Right lobe of liver (tissue), 4 donors: ENCODE measurements at regions not wholly inside any gene's neighbourhood (a gene's known extent, or its start where the extent isn't known, plus 50 kb on each side); places are given as distances from the start of the nearest gene placed in this dataset.

Source experiments
- POLR2A ChIP-seq: fragments of 450-650 bp; IDR thresholded peaks from one replicate; pipeline ENCODE4 v1.6.1; 2017; ENCODE audit warnings: antibody characterized with exemption, mild to moderate bottlenecking
- TF ChIP-seq, protein P1 (sequence below), 4 donors: fragments of 200-600 bp in 3 of 4; fragments of 450-650 bp in 1 of 4; IDR thresholded peaks; one replicate each; pipeline versions ENCODE4 v1.5.1 to v1.8.0; 2016 to 2022; ENCODE audit warnings: antibody characterized with exemption in 4 of 4, mild to moderate bottlenecking in 2 of 4
- donor health status: DM: no; HTN: no; CAD: no.
- donor health status: DM: no; HTN: no; CAD: no.
- donor health status: DM: no; HTN: yes; CAD: no.

DNA sequence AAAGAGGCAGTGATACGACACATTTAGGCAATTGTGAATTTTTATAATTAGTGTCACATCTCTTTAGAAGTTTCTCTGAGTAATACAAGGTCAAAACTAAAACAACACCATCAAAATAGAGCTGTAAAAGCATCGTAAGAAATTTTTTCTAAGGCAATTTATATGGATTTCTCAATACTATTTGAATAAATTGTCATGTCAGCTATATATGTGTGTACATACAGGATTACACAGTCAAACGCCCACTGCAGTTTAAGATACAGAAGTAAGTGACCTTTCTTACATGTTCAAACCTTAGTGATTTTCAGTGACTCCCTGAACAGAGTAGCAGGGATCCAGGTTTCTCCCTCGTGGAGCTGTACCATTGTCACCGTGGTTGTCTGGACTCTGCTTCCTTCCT lies 129.1 kb upstream of the CBLN2 start:
- TF ChIP-seq, protein P1, sequence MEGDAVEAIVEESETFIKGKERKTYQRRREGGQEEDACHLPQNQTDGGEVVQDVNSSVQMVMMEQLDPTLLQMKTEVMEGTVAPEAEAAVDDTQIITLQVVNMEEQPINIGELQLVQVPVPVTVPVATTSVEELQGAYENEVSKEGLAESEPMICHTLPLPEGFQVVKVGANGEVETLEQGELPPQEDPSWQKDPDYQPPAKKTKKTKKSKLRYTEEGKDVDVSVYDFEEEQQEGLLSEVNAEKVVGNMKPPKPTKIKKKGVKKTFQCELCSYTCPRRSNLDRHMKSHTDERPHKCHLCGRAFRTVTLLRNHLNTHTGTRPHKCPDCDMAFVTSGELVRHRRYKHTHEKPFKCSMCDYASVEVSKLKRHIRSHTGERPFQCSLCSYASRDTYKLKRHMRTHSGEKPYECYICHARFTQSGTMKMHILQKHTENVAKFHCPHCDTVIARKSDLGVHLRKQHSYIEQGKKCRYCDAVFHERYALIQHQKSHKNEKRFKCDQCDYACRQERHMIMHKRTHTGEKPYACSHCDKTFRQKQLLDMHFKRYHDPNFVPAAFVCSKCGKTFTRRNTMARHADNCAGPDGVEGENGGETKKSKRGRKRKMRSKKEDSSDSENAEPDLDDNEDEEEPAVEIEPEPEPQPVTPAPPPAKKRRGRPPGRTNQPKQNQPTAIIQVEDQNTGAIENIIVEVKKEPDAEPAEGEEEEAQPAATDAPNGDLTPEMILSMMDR (IDR thresholded peaks at IDR 0.05): no peak
- TF ChIP-seq POLR2A: no peak
